Stomach (tissue), 4 donors: ENCODE measurements at regions not wholly inside any gene's neighbourhood (a gene's known extent, or its start where the extent isn't known, plus 50 kb on each side); places are given as distances from the start of the nearest gene placed in this dataset.

Experiments used
- POLR2A ChIP-seq, 4 donors: fragments of 450-650 bp; IDR thresholded peaks; one replicate each; pipeline ENCODE4 v1.6.1; 2016; ENCODE audit warnings: antibody characterized with exemption in 4 of 4, control low read depth in 2 of 4, mild to moderate bottlenecking in 1 of 4, moderate library complexity in 1 of 4
- TF ChIP-seq, protein P1 (sequence below), 7 experiments: fragments of 450-650 bp in 4 of 7; fragments of 200-600 bp in 3 of 7; sonication (generic) in 3 of 7; IDR thresholded peaks; one replicate each; pipeline ENCODE4 v1.5.1; 2016 to 2019; ENCODE audit warnings: antibody characterized with exemption in 7 of 7, control low read depth in 2 of 7, mild to moderate bottlenecking in 1 of 7

DNA sequence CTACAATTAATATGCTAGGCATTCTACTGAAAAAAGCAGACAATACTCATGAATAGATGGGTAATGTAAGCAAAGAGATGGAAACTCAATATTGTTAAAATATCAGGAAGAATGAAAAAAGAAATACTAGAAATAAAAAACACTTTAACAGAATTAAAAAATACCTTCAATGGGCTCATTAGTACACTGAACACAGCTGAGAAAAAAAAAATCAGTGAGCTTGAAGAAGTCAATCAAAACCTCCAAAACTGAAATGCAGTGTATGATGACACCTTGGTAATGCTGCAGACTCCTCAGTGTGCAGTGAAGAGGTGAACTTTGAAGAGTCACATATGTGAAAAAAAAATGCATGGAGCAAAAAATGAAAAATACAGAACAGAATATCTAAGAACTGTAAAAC lies 227.2 kb downstream of the TMEM26 start:
- TF ChIP-seq, protein P1, sequence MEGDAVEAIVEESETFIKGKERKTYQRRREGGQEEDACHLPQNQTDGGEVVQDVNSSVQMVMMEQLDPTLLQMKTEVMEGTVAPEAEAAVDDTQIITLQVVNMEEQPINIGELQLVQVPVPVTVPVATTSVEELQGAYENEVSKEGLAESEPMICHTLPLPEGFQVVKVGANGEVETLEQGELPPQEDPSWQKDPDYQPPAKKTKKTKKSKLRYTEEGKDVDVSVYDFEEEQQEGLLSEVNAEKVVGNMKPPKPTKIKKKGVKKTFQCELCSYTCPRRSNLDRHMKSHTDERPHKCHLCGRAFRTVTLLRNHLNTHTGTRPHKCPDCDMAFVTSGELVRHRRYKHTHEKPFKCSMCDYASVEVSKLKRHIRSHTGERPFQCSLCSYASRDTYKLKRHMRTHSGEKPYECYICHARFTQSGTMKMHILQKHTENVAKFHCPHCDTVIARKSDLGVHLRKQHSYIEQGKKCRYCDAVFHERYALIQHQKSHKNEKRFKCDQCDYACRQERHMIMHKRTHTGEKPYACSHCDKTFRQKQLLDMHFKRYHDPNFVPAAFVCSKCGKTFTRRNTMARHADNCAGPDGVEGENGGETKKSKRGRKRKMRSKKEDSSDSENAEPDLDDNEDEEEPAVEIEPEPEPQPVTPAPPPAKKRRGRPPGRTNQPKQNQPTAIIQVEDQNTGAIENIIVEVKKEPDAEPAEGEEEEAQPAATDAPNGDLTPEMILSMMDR (IDR thresholded peaks at IDR 0.05) = no peak
- no peak for TF ChIP-seq POLR2A (IDR thresholded peaks at IDR 0.05)
